Stimulated activated CD4-positive, alpha-beta T cell treated with anti-CD3 and anti-CD28 coated beads, Interleukin-1b, Interleukin-23, amount 100 ng/mL, for 48 hours (primary cell): ENCODE measurements at regions not wholly inside any gene's neighbourhood (a gene's known extent, or its start where the extent isn't known, plus 50 kb on each side); places are given as distances from the start of the nearest gene placed in this dataset.

ENCODE experiments used
- DNase-seq: peaks from one replicate; pipeline ENCODE4 v3.0.0-alpha.2; 2020

DNA sequence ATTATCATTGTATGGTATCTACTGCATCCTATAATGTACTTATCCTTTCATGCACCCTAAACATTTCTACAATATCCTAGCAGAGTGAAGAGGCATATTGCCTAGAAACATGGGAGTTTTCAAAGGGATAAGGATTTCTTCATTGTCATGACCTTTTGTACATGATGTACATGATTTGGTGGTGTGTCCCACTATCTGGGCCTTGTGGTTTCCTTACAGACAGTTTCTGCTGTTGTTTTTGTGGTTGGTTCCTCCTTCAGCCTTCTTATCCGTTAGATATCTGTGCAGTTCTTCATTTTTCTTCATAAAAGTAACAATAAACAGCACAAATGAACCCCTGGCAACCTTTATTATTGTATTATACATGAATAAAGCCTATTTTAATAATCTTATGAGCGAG is 70.4 kb upstream of the BACH1 start:
- no peak for DNase-seq

DNA sequence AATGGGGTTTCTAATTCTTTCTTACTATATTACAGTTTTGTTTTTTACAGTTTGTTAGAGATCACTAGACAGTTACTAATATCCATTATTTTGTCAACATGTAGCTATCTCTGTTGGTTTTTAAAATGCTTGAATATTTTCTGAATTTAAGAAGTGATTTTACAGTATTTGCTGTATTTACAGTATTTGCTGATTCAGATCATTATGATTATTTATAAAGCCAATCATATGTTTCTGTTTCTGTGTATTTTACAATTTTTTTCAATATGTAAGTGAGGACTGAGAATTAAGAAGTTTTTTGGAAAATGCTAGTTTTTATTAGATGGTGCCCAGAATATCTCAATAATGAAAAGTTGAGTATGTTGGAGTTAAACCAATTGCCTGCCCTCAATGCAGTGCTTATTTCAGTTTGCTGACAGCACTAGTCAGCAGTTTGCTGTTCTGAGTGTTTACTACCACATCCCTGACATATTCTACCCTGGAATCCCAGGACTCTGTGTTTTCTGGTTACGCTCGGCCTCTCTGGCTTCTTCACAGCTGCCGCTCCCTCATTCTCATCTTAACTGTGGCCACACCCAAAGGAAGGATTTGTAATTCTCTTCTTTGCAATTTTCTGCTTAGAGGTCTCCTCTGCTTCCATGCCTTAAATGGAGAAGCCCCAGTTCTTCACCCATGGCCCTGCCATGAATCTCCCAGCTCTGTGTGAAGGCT is 68.0 kb upstream of the BACH1 start:
- DNase-seq, result no peak

DNA sequence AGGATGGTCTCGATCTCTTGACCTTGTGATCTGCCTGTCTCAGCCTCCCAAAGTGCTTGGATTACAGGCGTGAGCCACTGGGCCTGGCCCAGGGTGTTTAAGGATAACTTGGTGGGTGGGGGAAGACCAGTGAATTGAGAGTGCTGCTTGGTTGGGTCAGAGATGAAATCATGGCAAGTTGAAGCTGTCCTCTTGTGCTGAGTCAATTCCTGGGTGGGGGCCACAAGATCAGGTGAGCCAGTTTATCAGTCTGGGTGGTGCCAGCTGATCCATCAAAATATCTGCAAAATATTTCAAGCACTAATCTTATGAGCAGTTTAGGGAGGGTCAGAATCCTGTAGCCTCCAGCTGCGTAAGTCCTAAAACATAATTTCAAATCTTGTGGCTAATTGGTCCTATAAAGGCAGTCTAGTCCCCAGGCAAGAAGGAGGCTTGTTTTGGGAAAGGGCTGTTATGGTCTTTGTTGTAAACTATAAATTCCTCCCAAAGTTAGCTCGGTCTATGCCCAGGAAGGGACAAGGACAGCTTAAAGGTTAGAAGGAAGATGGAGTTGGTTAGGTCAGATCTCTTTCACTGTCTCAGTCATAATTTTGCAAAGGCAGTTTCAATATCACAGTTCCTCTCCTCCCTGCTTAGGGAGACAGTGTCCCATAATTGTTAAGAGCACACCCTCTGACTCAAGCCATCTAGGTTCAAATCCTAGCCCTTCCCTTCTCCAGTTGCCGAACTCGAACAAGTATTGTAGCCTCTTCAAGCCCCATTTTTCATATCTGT is 66.8 kb upstream of the BACH1 start:
- no peak for DNase-seq

DNA sequence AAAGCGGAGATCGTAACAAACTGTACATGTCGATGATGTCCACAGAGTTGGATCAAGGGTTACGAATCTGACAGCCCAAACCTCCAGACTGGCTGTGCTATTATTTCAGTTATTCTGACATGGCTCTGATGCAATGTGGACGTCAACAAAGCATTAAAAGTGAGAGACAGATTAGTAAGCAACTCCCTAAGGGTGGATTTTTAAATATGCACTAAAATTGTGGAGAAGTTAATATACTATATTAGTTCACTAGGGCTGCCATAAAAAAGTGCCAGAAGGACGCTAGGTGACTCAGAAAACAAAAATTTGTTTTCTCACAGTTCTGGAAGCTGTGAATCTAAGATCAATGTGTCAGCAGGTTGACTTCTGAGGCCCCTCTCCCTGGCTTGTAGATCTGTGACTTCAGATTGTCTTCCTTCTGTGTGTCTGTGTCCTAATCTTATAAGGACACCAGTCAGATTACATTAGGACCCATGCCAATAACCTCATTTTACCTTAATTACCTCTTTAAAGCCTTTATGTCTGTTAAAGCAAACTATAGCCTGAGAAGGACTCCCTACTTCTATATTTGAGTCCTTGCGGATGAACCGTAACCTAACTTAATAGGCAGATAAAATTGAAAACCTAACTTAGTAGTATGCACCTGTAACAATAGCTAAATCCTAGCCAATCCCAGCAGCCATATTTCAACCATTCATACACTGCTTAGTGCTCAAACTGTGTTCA is 66.0 kb upstream of the BACH1 start:
- no peak for DNase-seq

DNA sequence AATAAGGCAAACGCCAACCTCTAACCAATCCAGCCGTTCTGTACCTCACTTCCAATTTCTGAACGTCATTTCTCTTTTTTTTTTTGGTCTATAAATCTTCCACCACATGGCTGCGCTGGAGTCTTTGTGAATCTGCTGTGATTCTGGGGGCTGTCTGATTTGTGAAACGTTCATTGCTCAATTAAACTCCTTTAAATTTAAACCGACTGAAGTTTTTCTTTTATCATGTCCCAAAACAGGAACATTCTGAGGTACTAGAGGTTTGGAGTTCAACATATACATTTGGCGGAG is 65.5 kb upstream of the BACH1 start:
- no peak for DNase-seq

DNA sequence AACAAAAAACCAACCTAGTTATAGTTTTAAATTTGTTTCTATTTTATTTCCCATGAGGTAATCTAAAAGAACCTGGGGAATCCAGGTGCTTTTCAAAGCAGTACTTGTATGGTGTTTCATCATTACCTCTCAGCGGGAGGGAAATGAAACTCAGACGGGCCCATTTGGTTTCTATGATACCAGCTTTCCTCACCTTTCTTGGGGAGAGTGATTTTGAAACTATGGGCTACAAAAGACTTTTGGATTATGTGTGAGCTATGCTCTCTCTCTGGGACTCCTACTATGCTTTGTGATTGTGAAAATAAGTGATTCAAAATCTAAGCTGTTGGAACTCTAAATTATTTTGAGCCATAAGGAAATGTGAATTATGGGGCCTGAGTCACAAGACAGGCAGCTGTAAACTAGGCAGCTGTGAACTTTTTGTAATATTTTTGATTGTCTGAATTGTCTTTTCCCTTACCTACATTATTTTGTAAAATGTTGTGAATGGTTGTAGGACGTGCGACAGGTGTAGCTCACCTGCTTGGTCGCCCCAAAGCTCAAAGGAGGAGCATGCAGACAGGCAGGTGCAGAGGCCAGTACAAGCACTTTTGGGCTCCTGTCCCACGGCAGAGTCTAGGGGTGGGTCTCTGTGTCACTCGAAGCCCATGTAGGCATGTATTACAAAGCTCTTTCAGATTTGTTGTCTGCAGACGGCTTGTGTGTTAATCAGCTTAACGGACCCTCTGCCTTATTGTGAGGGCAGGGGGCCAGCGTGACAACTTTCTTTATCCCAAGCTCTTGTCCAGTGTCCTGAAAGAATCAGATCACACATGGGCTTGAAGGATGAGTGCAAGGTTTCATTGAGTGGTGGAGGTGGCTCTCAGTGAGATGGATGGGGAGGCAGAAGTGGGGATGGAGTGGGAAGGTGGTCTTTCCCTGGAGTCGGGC is 64.8 kb upstream of the BACH1 start:
- peak; percentile 66 for DNase-seq

DNA sequence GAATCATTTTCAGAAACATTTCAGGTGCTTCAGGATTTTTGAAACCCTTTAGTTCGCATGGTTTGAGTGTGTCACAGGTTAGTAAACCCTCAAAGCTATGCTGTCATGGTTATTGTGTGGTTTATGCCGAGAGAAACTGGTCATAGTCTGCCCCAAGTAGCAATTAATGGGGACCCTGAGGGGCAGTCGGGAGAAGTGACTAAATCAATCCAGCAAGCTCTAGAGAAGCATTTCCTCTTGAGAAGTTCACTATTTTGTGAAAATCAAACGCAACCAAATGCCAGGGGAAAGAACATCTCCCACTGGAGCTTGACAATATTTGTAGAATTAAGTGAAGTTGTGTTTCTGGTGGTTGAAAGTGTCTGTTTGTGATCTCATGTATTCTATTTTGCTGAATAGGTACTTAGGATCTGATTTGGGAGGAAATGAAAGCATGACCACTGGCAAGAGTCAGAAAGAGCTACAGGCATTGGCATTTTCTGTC is 63.0 kb upstream of the BACH1 start:
- DNase-seq, result no peak

DNA sequence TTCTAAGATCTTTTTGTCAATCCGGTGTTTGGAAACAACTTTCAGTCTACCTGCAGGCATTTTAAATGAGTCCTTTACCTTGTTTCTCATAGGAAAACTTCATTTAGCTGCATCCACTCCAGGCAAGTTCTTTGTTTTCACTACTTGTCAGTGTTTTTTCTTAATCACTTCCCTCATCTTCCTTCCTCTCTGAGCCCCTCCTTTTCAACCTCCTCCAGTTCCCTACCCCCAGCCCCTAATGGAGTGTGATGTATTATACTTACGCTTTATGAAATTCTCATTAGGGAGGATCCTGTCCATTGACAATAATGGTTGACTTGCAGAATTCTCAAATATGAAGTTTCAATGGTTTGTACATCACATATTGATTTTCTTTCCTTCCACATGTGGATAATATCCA is 62.5 kb upstream of the BACH1 start:
- DNase-seq, result no peak

DNA sequence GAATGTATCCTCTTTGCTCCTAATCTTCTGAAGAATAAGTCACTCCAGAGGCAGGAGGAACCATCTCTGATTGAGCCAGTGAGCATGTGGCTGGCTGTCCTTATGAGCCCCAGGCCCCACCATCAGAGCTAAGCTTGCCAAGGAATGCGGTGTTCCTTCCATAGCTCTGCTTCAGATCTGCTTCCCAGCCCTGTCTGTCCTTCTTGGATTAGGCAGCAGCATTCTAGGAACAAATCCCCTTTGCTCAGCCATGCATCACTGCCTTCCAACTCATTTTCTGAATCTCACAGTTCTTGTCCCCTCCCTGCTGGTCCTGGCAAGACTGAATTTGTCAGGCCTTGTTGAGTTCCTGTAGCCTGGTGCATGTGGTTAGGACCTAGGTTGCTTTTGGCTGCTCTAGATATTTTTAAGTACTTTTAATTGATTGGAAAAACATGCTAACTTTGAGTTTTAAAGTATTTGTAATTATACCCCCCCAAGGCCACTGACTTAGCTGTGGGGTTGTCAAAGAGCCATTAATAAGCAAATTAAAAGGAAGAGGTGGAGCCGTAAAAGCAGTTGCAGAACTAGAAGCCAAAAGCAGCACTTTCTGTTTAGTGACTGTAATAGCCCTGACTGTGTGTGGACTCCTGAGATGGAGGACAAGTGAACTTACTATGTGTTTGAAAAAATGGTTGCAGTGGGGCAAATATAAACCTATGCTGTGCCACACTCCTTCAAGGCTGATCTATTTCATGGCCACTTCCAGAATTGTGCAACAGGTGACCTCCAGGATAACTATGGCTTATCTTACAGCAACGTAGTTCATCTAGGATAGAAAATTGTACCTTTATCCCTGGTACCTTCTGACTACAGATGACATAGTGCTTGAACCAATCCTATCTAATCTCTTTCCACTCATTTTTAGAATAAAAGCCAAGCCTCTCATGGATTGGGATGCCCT is 61.3 kb upstream of the BACH1 start:
- DNase-seq, result no peak

DNA sequence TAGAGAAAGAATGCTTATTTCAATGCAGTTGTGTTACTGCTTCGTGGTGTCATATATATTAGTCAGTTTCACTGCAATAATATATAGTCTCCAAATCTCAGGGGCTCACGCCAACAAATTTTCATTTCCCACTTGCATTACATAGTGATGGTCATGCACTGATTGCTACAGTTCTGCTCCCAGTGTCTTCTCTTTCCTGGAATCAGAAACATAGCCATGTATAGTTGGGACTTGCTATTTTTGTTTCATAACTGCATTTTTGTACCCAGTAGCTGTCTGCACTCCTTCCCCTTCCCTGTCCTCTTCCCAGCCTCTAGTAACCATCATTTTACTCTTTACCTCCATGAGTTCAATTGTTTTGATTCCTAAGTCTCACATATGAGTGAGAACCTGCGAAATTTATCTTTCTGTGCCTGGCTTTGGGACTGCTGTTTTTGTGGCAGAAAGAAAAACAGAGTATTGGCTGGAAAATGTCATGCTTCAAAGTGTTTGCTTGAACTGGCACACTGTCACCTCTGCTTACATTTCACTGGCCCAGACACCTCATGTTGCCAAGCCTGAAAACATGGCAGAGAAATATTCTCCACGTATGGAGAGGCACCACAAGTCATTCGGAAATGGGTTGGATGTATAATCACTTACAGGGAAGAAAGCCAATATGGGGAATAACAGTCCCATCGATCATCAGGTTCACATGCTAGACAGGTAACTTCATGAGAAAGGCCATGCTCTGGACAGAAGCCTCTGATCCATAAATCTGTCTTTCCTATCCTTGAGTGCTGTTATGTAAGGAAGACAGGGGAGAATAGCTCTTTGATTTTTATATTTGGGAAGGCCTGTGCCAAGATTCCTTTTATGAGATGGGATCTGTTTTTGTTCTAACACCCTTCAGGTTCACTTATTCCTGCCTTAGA is 60.4 kb upstream of the BACH1 start:
- DNase-seq, result no peak

DNA sequence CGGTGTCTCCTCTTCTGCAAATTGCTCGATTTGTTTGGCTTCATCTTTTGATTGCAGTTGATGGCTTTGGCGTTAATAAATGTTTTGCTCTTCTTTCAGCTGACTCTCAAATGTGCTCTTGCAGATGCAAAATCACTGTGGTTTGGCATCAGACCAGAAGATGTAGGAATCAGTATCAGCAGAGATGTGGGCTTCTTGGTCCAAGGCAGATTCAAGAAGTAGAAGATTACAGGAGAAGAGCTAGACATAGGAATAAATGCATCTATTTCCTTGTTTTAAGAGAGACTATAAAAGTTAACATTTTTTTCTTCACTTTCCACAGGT is 59.8 kb upstream of the BACH1 start:
- DNase-seq, result no peak

DNA sequence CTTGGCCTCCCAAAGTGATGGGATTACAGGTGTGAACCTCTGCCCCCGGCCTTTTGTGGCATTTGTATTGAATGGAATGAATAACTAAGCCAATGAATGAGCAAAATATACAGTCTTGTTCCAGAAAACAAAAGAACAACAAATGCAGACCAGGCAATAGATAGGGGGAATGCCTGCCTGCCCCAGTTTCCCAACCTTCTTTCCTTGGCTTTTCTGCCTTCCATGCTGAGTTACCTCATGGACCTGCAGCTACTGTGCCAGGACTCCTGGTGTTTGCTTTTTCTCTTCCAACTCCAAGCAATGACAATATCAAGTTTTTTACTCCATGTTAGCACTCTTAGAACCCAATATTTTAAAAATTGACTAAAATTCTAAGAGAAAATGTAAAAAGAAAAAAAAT is 58.6 kb upstream of the BACH1 start:
- DNase-seq, result no peak

DNA sequence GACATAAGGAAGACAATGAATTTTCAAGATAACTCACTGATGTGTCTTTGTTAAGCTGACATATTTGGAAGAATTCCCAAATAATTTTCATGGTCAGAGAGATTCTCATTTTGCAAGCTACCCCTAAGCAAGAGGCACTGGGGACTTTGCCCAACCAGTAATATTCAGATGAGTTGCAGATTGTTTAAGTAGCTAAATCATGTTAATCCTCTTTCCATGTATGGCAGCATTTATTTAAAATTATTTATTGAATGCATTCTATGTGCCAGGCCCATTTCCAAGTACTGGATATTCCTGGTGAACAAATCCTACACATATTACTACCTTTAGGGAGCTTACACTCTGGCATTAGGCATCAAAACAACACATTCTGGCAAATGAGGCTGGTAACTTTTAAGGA is 56.5 kb upstream of the BACH1 start:
- no peak for DNase-seq

DNA sequence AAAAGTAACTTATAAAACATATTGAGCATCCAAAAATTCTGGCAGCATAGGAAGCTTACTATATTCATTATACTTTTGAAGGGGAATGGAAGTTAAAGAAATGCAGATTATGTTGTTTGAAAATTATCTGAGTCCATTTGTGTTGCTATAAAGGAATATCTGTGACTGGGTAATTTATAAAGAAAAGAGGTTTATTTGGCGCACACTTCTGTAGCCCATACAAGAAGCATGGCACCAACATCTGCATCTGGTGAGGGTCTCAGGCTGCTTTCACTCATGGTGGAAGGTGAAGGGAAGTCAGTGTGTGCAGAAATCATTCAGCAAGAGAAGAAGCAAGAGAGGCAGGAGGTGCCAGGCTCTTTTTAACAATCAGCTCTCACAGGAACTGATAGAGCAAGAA is 55.5 kb upstream of the BACH1 start:
- no peak for DNase-seq

DNA sequence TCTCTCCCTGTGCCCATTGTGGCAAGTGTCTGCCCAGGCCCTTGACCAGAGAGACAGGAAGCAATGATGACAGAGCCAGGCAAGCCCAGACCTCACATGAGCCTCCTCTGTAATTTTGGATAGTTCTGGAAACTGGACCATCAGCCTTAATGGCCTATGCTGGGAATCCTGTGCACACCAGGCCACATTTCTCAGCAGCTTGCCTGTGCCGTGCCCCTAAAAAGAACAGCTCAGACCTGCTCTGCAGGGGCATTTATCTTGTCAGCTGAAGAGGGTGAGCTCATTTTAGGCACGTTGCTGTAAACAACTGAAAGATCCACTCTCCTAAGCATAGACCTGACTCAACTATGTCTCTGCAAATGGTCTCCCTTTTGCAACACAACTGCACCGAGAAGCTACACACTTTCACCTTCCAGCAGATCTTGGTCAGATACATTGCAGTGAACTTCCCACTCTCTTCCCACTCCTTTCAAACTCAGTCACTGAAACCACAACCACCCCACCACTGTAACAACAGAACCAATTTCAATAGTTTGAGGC is 53.5 kb upstream of the BACH1 start:
- peak; percentile 28 for DNase-seq

DNA sequence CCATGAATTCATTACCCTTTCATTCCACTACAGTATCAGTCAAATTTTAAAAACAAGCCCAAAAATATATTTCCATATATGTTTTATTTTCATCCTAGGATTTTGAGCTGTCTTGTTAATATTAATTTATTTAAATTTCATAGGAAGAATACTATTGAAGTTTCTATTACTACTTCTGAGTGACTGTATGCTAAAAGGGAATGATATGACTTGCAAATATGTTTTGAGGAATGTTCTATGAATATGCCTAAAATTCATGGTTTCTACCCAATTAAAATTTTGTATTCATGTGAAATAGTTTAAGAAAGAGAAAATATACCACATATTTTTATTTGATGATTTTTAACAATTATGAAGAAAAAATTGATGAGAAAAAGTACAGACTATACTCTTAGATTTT is 52.9 kb upstream of the BACH1 start:
- DNase-seq, result no peak

DNA sequence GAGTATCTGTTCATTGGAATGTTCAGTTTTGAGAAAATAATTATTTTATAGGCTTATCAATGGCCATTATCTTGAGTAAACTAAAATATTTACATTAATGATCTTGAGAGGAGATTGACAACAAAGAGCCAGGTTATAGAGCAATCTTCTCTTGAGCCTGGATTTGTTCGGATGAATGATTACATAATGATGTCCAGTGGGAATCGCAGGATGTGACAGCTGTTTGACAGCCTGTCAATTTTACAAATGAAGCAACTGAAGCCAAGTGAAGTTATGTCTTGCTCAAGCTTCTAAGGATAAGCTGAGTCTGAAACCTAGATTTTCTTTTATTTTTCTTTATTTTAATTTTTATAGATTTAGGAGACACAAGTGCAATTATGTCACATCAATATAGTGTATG is 52.1 kb upstream of the BACH1 start:
- no peak for DNase-seq

DNA sequence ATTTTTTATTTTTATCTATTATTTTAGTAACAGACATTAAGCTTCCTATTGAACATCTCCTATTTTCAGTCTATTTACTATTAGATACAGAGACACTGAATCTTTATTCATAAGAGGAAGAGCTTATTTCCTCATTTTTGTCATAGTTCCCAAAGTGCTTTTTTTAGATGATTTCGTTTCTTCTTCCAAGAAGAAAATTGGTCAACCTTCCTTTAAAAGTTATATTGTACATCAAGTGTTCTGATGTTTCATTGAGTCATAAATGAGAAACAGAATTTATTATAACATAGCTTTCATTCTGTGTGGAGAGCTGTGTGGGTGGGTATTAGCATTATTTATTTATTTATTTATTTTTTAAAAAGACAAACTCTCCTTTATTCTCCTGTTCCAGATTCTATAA is 50.6 kb upstream of the BACH1 start:
- no peak for DNase-seq
